ENCODE measurements at regions not wholly inside any gene's neighbourhood (a gene's known extent, or its start where the extent isn't known, plus 50 kb on each side); places are given as distances from the start of the nearest gene placed in this dataset.

GRCh38 chr6:56404599-56404998 lies 157.2 kb upstream of the COL21A1 start:
- intact Hi-C loops (cut with micrococcal nuclease; ENCODE audit: unreplicated experiment) (no loop called here), in situ Hi-C loops (cut with HindIII; ENCODE audit: extremely low pct_ligation_motif_present, low pct_unique_long_range_greater_than_20kb) (no loop called here)
- no peak for FAIRE-seq
- Histone ChIP-seq H3K9ac (ENCODE audit: insufficient read depth, low read depth, low read length) (no peak overlapping the region), H3K79me2 (ENCODE audit: insufficient read depth, low read length) (no peaks in the 10 kb centered on the region), H3K36me3 (replicated peaks in 1 of 2; ENCODE audit: control insufficient read depth in 1 of 2, insufficient read depth in 2 of 2, low read length in 2 of 2) (no peaks in the 10 kb centered on the region), H3K9me3 (ENCODE audit: low read length) (peaks cover 5% of the 10 kb centered on the region; the same call in 1 of the 2 replicates), H3K27me3 (ENCODE audit: control insufficient read depth in 1 of 2, insufficient read depth in 2 of 2, low read length in 2 of 2) (no peaks in the 10 kb centered on the region), H2AFZ (ENCODE audit: low read length) (no peak overlapping the region), H3K4me3 (replicated peaks in 1 of 3; ENCODE audit: insufficient read depth in 1 of 3, low read depth in 2 of 3, low read length in 3 of 3) (no peak overlapping the region), H3K27ac (ENCODE audit: extremely low read length, insufficient read depth, low read length) (no peak overlapping the region), H4K20me1 (ENCODE audit: insufficient read depth, low read length) (no peaks in the 10 kb centered on the region), H3K4me1 (ENCODE audit: insufficient read depth, low read length) (peaks cover 55% of the 10 kb centered on the region), H3K4me2 (ENCODE audit: low read depth, low read length) (no peak overlapping the region)
- 93% methylated on average over 2 of the region's 2 CpGs for WGBS (ENCODE audit: low lambda C conversion rate)
- no peak for DNase-seq (ENCODE audit: low spot score)
- POLR2A ChIA-PET, result interaction anchor here (1.2 kb wide), 1 partner anchor 11 kb away, joined by 3 read pairs; no protein-coding TSS in a partner anchor
- no peak for ATAC-seq
- no peak for TF ChIP-seq ZNF460 (CRISPR knock-in tag; IDR thresholded peaks at IDR 0.05; ENCODE audit: borderline replicate concordance)
- TF ChIP-seq RFX1 (IDR thresholded peaks at IDR 0.05), result no peak
- CTCF ChIA-PET (ENCODE audit: low intra/inter-chr PET ratio, low total read pairs), result no interaction called here
- no TSS peak for BruUV-seq (replicated peaks)

GRCh38 chr6:56403745-56404144 lies 156.4 kb upstream of the COL21A1 start:
- ATAC-seq (no peak), FAIRE-seq (no peak), DNase-seq (ENCODE audit: low spot score) (no peak)
- Histone ChIP-seq H2AFZ (ENCODE audit: low read length) (no peak overlapping the region), H3K4me1 (ENCODE audit: insufficient read depth, low read length) (peaks cover 54% of the 10 kb centered on the region), H3K27me3 (ENCODE audit: control insufficient read depth in 1 of 2, insufficient read depth in 2 of 2, low read length in 2 of 2) (no peaks in the 10 kb centered on the region), H3K9ac (ENCODE audit: insufficient read depth, low read depth, low read length) (no peak overlapping the region), H3K79me2 (ENCODE audit: insufficient read depth, low read length) (no peaks in the 10 kb centered on the region), H3K36me3 (replicated peaks in 1 of 2; ENCODE audit: control insufficient read depth in 1 of 2, insufficient read depth in 2 of 2, low read length in 2 of 2) (no peaks in the 10 kb centered on the region), H3K27ac (ENCODE audit: extremely low read length, insufficient read depth, low read length) (no peak overlapping the region), H3K4me3 (replicated peaks in 1 of 3; ENCODE audit: insufficient read depth in 1 of 3, low read depth in 2 of 3, low read length in 3 of 3) (no peak overlapping the region), H3K9me3 (ENCODE audit: low read length) (peaks cover 5% of the 10 kb centered on the region; the same call in 1 of the 2 replicates), H3K4me2 (ENCODE audit: low read depth, low read length) (no peak overlapping the region), H4K20me1 (ENCODE audit: insufficient read depth, low read length) (no peaks in the 10 kb centered on the region)
- no peak for TF ChIP-seq IRF9 (CRISPR knock-in tag; IDR thresholded peaks at IDR 0.05; ENCODE audit: borderline replicate concordance)
- no peak for TF ChIP-seq TERF1 (CRISPR knock-in tag; IDR thresholded peaks at IDR 0.05)
- TF ChIP-seq REPIN1 (CRISPR knock-in tag; IDR thresholded peaks at IDR 0.05; ENCODE audit: borderline replicate concordance, low read depth), result no peak
- TF ChIP-seq SP140L (CRISPR knock-in tag; IDR thresholded peaks at IDR 0.05; ENCODE audit: borderline replicate concordance), result no peak
- no peak for TF ChIP-seq NFATC3 (CRISPR knock-in tag; IDR thresholded peaks at IDR 0.05)
- no peak for TF ChIP-seq YEATS4 (CRISPR knock-in tag; IDR thresholded peaks at IDR 0.05; ENCODE audit: borderline replicate concordance)
- no peak for TF ChIP-seq HCFC1 (IDR thresholded peaks at IDR 0.05; ENCODE audit: low read depth, low read length)
- no peak for TF ChIP-seq MIER3 (CRISPR knock-in tag; IDR thresholded peaks at IDR 0.05; ENCODE audit: borderline replicate concordance)
- no peak for TF ChIP-seq TOE1 (CRISPR knock-in tag; IDR thresholded peaks at IDR 0.05)
- intact Hi-C loops (cut with micrococcal nuclease; ENCODE audit: unreplicated experiment) (no loop called here), in situ Hi-C loops (cut with HindIII; ENCODE audit: extremely low pct_ligation_motif_present, low pct_unique_long_range_greater_than_20kb) (no loop called here)
- 93% methylated on average over 2 of the region's 2 CpGs for WGBS (ENCODE audit: low lambda C conversion rate)
- no TSS peak for BruUV-seq (replicated peaks)
- ChIA-PET CTCF (ENCODE audit: low intra/inter-chr PET ratio, low total read pairs) (no interaction called here), POLR2A (interaction anchor here (1.2 kb wide), 1 partner anchor 12 kb away, joined by 3 read pairs; no protein-coding TSS in a partner anchor)

All from HepG2 (cell line).